HG02943 (cell line): ENCODE measurements at regions not wholly inside any gene's neighbourhood (a gene's known extent, or its start where the extent isn't known, plus 50 kb on each side); places are given as distances from the start of the nearest gene placed in this dataset.
"Not testable (repeated sequence)": the region's sequence is repeated elsewhere in the genome, so short reads cannot be mapped to it uniquely, and the experiment has no call there.

Experiments
- ATAC-seq: cut with Tn5 transposase; IDR thresholded peaks from one replicate; pipeline ENCODE4 v1.9.1; 2021; ENCODE audit warnings: mild to moderate bottlenecking, low read depth, moderate library complexity; ENCODE audit not compliant: unreplicated experiment

DNA sequence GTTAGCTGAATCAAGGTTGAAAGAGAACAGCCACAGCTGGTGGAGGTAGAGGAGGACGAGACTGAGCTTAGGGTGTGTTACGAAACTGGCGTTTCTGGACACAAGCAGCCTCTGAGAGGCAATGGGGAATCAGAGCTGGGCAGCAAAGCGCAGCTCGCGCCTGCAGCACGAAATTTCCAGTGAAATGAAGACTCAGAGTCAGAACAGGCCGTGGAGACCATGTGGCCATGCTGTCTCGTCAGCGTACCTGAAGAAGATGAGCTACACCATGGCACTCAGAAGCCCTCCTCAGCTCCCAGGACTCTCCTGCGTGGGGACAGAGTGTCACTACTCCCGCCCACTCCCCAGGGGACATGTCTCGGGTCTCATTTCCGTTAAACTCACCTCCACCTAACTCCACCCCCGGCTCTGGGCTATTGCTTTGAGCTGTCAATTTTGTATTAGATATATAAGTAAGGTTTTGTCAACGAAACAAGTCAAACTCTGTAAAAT is 256.9 kb downstream of the ERMARD start:
- no peak for ATAC-seq

DNA sequence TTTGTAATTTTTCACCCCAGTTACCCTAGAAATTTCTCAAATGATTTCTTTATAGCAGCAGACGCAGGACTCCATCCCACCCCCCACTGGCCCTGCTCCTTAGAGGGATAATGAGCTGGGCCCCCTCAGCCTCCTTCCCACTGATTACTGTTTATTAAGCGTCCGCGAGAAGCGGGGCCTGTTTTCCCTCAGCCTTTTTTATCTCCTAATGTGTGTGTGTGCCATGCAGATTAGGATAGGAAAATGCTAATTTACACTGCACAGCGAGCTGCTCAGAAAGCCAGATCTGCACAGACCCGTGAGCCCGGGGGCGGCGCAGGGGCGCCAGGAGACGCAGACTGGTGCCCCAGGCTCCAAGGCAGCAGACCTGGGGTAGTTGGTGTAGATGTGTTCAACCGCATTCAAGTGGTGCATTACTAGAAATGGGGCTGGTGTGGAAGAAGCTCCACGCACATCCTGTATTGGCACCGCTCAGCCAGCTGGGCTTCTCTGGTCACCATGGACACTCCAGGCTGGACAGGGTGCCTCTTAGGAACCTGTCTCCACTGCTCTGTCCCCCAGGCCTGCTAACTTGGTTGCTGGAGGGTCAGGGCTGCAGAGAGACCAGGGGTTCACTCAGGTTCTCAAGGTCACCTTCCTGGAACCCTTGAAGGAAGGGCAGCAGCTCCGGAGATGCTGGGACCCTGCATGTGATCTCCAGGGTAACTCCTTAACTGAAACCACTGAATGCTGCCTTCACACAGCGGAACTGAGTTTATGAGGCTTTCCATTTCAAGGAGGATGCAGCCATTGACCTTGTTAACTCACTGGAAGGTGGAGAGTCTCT is 256.3 kb downstream of the ERMARD start:
- ATAC-seq, result no peak

DNA sequence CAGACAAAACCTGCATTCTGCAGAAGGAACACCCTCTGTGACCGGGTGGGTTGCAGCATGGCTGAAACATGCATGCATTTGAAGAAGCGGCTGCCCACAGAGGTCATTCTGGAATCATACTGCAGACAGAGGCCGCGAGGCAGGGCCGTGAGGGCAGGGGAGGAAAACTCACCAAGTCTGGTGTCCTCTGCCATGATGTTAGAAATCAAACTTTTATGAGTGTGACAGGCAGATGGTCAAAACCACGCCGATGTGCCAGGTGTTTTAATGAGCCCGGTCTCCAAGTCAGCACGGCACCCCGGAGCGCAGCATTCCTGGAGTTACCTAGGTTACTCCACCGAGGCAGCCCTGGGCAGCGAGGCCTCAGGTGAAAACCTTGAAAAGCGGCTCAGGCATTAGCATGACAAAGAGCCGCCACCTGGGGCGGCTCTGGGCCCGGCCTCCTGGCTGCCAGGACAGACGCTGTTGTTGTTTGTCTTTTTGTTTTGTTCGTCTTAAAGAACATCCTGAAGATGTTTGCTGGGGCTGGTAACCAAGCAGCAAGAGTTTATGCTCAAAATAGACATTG is 255.6 kb downstream of the ERMARD start:
- no peak for ATAC-seq

DNA sequence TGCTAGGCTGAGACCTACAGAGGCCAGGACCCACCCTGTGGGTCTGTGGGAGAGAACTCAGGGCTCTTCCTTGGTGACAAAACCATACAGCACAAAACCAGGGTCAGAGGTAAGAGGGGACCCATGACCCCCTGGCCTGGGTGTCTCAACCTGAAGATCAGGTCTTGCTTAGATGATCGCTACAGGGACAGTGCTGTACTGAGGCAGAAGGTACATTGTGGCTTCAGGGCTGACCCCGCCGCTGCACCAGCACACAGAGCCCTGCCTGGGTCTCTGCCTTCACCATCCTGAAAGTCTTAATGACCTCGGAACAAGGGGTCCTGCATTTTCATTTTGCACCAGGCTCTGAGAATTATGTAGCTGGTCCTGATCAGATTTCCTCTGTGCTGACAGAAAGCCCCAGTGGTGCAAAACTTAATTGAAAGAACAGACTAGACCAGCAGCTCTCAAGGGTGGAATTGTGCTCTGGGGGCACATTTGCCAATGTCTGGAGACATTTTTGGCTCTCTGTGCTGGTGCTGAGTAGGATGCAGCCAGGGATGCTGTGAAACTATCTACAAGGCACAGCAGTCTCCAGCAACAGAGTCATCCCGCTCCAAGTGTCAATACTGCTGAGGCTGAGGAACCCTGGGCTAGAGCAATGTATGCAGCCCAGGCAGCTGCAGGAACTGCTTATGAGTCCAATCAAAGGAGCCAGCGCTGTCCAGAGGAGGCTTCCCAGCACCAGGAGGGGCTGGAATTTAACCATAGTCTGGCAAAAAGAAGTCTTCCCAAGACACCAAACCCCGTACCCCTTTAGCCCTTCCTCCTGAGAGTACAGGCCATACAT is 254.9 kb downstream of the ERMARD start:
- ATAC-seq, result no peak

DNA sequence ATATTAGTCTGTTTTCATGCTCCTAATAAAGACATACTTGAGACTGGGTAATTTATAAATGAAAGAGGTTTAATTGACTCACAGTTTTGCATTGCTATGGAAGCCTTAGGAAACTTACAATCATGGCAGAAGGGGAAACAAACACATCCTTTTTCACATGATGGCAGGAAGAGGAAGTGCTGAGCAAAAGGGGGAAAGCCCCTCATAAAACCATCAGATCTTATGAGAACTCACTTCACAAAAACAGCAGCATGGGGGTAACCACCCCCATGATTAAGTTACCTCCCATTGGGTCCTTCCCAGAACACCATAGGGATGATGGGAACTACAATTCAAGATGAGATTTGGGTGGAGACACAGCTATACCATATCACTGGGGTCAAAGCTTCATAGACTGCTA is 254.2 kb downstream of the ERMARD start:
- ATAC-seq, result no peak

DNA sequence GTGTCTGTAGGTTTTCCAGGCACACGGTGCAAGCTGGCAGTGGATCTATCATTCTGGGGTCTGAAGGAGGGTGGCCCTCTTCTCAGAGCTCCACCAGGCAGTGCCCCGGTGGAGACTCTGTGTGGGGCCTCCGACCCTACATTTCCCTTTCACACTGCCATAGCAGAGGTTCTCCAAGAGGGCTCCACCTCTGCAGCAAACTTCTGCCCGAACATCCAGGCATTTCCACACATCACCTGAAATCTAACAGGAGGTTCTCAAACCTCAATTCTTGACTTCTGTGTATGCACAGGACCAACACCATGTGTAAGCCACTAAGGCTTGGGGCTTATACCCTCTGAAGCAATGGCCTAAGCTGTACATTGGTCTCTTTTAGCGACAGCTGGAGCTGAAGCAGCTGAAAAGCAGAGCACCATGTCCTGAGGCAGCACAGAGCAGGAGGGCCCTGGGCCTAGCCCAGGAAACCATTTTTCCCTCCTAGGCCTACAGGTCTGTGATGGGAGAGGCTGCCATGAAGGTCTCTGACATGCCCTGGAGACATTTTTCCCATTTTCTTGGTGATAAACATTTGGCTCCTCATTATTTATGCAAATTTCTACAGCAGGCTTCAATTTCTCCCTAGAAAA is 253.3 kb downstream of the ERMARD start:
- ATAC-seq, result no peak

DNA sequence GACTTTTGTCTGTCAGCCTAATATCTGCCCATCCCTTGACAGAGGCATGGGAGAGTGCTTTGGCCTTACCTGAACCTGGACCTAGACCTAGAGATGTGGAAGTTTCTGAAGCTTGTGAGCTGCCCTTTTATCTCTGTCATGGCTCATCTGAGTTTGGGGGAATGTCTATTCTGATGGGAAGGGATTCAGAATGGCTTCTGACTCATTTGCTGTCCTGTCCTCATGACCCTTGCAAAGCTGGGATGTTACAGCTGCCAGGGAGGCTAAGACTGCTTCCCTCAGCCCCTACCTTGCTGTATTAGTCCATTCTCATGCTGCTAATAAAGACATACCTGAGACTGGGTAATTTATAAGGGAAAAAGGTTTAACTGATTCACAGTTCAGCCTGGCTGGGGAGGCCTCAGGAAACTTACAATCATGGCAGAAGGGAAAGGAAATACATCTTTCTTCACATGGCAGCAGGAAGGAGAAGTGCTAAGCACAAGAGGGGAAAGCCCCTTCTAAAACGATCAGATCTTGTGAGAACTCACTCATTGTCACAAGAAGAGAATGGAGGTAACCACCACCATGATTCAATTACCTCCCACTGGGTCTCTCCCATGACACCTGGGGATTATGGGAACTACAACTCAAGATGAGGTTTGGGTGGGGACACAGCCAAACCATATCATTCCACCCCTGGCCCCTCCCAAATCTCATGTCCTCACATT is 252.2 kb downstream of the ERMARD start:
- ATAC-seq, result no peak

DNA sequence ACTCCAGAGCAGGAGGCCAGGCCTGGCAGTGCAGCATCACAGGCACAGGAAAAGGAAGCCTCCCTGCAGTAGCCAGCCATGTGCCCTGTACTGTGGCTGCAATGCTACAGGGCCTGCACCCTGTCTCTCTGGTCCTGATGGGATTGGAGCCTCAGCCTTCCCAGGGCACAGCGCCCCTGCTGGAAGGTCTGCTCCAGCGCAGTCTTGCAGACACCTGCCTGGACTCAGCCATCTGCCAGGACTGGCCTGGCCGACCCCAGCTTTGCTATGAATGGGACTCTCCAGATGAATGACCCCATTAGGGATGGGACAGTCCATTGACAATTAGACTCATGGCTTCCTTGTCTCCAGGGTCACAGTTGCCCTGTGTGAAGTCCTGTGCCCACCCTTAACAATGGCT is 251.6 kb downstream of the ERMARD start:
- no peak for ATAC-seq

DNA sequence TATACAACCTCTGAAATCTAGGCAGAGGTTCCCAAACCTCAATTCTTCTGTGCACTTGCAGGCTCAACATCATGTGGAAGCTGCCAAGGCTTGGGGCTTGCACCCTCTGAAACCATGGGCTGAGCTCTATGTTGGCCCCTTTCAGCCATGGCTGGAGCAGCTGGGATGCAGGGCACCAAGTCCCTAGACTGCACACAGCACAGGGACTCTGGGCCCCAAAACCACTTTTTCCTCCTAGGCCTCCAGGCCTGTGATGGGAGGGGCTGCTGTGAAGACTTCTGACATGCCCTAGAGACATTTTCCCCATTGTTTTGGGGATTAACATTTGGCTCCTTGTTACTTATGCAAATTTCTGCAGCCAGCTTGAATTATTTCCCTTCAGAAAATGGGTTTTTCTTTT is 250.4 kb downstream of the ERMARD start:
- ATAC-seq, result not testable (repeated sequence)

DNA sequence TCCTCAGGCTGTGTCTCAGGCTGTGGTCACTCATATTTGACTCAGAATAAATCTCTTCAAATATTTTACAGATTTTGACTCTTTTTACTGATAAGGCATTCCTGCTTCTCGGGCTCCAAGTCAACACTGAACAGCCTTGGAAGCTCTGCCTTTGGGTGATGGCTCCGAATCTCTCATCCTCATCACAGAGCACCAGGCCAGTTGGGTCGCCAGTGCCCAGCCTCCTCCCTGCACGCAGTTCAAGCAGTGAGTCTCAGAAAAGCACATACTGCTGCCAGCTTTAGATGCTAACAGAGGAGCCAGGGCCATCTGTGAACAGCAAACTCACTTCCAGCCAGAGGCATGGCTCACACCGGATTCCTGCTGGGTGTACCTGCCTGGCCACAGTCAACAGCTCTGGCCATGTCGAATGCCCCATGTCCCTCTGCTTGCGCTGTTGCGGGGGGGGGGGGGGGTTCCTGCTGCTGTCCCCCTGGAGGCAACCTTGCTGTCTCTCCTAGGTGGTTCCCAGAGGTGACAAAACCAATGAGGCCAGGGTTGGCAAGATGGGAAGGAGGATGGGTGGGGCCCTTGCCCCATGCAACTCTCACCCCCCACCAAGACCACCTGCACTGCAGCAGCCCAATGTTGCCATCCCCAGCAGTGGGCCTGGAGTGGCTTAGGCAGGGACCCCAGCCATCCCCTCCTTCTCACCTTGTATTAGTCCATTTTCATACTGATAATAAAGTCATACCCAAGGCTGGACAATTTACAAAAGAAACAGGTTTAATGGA is 248.8 kb downstream of the ERMARD start:
- no peak for ATAC-seq

DNA sequence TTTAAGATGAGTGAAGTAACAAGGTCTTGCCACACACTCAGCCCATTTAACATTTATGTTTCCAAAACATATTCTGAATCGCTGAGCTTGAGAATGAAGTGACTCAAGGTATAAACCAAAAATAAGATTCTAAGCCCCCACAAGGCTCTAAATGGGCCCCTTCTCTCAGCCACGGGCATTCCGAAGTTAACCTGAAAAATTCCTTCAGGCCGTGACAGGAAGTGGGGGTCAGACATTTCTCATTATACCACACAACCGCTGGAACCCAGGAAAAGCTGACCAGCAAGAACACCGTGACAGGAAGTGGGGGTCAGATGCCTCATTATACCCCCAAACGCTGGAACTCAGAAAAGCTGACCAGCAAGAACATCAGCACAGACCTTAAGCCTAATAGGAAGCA is 247.9 kb downstream of the ERMARD start:
- ATAC-seq, result no peak

DNA sequence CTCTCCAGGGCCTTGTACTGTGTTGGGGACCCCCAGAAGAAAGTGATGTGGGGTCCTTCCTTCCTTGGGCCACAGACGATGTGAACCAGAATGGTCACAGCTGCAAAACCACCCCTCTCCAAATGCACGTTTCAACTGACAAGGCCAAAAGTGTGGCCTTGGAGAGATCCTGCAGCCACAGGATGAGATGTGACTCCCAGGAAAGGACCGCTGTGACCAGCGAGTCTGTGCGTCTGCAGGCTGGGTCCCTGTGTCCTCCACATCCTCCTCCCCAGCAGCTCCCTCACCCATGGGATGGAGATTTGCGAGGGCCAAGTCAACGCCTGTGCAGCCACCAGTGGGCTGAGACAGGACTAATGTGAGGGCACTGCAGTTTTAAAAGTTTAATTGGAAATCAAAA is 247.0 kb downstream of the ERMARD start:
- ATAC-seq, result no peak

DNA sequence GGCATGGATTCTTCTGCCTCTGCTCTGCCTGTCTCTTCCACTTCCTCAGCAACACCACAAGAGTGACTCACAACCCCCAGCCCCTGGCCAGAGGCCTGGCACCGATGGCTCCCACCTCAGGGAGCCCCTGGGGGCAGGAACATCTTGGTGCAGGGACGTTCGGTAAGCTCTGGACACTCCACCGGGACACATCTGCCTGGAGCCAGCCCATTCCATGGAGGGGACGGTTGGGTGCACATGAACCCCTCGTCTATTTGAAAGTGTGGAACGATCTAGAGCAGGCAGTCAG is 246.5 kb downstream of the ERMARD start:
- ATAC-seq, result no peak

DNA sequence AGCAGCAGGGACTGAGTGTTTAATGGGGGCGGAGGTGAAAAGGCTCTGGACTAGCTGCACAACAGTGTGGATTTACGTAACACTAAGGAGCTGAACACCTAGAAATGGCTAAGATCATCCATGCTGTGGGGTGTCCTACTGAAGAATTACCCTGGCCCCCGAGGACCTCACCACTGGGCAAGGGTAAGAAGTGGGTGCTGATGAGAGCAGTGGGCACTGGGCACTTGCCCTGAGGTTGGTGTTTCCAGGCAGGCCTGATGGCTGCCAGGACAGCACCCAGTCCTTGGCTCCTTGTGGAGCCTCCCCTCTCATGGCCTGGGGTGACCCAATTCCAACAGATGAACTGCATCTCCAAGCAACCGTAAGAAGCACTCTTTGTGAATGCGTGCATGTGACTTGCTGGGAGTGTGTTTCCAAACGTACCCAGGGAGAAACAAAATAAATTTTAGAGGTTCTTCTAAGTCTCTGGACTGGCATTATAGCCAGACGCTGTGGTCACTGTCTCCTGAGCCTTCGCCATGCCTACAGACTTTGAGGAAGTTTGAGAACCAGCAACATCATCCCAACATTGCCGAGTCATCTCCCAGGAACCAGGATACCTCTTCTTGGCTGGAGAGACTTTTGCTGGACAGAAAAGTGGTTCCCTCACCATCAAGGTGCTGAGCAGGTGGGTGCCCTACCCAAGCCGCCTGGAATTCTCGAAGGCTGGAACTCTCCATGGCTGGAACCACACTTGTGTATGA is 245.9 kb downstream of the ERMARD start:
- ATAC-seq, result no peak

DNA sequence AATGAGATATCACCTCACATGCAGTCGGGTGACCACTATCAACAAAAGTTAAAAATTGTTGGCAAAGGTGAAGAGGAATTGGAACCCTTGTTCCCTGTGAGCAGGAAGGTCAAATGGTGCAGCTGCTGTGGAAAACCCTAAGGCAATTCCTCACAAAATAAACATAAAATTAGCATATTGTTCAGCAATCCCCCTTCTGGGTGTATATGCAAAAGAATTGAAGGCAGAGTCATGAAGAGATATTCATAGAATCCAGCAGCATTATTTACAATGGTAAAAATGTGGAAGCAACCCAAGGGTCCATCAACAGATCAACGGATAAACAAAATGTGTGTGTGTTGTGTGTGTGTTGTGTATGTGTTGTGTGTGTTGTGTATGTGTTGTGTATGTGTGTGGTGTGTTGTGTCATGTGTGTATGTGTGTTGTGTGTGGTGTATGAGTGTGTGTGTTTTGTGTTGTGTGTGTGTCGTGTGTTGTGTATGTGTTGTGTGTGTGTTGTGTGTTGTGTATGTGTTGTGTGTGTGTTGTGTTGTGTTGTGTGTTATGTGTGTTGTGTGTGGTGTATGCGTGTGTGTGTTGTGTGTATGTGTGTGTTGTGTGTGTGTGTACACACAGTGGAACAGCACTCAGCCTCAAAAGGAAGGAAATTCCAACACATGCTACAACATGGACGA is 245.1 kb downstream of the ERMARD start:
- ATAC-seq, result no peak

DNA sequence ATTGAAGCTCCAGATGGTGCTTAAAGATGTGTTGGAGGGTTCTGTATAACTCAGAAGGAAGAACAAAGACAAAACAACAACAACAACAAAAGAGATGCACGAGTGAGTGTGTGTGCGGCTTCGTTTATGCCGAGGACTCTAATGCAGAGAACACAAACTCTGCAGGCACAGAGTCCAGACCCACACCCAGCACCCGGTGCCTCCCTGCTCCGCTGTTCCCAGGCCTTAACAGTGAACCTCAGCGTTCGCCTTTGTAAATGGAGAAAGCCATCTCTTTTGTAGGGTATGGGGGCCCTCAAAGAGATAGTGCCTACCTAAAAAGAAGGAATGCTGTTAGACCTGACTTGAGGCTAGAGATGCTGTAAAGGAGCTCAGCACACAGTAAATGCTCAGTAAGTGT is 243.3 kb downstream of the ERMARD start:
- ATAC-seq, result no peak

DNA sequence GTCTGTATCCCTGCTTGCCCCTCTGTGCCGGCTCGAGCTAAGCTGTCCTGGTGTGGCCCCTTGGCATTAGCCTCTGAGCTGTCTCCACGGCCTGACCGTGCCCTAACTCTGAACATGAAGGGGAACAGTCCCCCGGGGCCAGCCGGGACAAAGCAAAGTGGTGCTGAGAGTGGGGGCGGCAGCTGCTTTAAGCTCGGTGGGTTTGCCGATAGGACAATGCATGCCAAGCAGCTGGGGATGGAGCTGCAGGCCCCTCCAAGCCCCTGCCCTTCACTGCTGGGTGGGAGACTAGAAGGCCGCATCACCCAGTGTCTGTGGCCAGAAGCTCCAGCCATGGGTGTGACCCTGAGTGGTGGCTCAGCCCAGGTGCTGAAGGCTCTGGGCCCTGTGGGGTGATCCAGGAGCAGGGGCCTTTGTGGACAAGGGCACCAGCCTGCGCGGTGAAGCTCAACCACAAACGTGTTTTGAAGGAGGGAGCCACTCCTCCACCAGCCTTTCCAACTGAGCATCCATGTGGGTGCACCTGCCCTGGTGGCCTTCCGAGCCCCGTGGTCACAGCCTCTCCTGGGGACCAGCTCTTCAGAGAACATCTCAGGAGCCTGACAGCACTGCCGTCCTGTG is 242.5 kb downstream of the ERMARD start:
- ATAC-seq, result no peak

DNA sequence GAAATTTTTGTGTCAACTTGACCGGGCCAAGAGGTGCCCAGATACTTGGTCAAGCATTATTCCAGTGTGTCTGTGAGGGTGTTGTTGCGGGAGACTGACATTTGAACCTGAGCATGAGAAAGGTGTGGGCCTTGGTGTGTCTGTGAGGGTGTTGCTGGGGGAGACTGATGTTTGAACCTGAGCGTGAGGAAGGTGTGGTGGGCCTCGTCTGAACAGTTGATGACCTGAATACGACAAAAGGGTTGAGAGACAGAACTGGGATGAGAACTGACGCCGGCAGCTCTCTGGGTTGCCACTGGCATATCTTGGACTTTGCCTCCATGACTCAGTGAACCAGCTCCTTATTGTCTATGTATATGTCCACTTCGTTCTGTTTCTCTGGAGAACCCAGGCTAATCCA is 240.5 kb downstream of the ERMARD start:
- ATAC-seq, result no peak
